GM21786 (cell line): ENCODE measurements at regions not wholly inside any gene's neighbourhood (a gene's known extent, or its start where the extent isn't known, plus 50 kb on each side); places are given as distances from the start of the nearest gene placed in this dataset.

ENCODE experiments used
- ATAC-seq: cut with Tn5 transposase; IDR thresholded peaks from one replicate; pipeline ENCODE4 v1.9.1; 2021; ENCODE audit not compliant: unreplicated experiment

- no peak for ATAC-seq
Measured at GRCh38 chr2:17085546-17086202, 420.0 kb upstream of the CYRIA start.

GRCh38 chr2:17084877-17085276 is 419.2 kb upstream of the CYRIA start:
- ATAC-seq: no peak

DNA sequence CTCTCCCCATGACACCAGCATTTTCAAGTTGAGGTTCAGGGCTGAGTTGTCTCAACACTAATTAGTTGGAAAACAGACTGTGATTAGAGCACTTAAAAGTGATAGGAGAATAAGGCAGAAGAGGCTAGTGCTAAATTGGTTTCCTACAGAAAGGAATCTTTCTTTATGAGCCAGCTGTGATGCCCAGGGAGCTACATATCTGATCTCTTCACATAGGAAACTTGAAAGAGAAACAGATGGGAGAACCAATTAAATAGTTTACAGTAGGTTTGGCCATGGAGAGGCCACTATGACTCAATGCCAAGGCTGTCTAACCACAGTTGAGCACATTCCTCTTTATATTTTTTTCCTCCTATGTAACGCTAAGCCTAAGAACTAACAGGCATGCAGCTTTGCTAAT is 418.3 kb upstream of the CYRIA start:
- no peak for ATAC-seq

- ATAC-seq: no peak
Measured at GRCh38 chr2:17079262-17079661, 413.6 kb upstream of the CYRIA start.

DNA sequence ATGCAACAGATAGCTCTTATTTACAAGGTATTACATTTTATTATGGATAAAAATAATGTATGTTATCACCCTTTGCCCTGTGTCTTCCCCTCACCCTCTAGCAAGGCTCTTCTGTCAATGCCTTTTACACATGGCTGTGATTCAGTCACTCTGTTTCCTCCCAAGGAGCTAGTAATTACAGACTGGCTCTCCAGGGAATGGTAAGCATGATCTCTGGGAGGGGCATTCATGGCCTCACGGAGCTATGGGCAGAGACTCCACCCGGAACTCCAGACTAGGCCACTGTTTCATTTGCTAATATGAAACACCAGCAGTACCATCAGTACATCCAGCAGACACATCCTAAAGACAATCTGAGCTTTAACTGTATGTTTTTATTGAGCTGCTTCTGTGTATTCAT is 410.9 kb upstream of the CYRIA start:
- ATAC-seq: no peak

DNA sequence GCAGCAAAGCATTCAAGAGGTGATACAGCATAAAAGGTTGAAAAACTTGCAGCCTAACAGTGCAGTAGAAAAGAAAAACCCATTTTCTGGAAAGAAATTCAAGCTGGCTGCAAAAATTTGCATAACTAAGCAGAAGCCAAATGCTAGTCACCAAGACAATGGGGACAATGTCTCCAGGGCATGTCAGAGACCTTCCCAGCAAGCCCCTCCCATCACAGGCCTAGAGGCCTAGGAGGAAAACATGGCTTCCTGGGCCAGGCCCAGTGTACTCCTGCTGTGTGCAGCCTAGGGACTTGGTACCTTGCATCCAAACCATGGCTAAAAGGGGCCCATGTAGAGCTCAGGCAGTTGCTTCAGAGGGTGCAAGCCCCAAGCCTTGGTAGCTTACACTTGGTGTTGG is 405.1 kb upstream of the CYRIA start:
- no peak for ATAC-seq

DNA sequence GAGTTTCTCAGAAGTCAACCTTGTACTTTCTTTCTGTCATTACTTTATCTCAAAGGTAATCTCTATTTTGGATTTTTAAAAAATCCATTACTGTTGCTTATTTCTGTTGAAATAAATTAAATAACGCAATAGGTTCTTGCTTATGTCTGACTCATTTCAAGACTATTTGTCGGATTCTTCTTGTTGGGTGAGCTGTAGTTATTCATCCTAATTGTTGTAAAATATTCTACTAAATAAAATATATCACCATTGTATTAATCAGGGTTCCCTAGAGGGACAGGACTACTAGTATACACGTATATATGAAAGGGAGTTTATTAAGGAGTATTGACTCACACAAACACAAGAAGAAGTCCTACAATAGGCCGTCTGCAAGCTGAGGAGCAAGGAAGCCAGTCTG is 403.9 kb upstream of the CYRIA start:
- ATAC-seq: no peak

DNA sequence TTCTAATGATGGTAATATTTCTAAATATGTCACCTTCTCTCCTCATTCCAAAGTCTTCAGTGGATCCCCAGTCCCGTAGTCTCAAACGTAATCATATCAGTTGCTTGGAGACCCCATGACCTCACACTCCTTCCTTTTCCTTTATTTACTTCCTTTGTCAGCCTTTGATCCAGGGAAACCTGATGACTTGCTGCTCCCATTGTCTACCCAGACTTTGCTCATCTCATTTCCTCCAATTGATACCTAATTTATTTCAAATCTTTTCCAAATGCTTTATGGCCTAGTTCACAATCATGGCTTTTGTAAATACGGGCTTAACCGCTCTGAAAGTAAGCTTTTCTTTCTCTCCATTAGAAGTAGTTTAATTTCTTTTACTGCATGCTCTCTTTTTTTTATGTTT is 402.4 kb upstream of the CYRIA start:
- ATAC-seq: no peak

DNA sequence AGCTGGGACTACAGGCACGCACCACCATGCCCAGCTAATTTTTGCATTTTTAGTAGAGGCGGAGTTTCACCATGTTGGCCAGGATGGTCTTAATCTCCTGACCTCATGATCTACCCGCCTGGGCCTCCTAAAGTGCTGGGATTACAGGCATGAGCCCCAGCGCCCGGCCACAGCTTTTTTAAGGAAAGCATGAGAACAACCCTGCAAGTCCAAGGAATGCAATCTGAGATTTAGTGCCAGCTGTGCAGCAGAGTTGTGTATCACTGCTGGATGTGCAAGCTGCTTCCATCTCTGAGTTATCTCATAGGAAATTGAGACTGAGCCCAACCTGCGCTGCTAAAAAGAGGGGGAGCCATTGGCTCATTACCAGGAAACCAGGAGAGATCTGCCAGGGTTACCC is 399.9 kb upstream of the CYRIA start:
- no peak for ATAC-seq

DNA sequence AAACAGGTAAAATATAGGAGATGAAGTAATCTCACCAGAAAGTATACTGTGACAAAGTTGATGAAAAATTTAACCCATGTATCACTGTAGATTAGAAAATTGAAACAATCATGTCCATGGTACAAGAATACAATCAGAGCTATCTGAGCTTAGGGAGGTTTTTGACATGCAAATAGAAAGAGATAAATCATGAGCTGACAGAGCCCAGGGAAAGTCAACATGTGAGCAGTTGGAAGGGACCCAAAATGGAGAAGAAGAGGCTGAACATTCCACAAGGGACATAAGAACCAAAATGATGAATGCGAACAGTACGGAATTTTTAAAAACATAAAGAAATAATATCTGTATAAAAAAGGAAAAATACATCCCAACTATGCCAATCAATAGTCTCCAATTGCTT is 395.4 kb upstream of the CYRIA start:
- no peak for ATAC-seq

- no peak for ATAC-seq
Measured at GRCh38 chr2:17059458-17059857, 393.8 kb upstream of the CYRIA start.

- ATAC-seq: no peak
Measured at GRCh38 chr2:17058772-17059402, 393.3 kb upstream of the CYRIA start.

- no peak for ATAC-seq
Measured at GRCh38 chr2:17057109-17058017, 391.7 kb upstream of the CYRIA start.

DNA sequence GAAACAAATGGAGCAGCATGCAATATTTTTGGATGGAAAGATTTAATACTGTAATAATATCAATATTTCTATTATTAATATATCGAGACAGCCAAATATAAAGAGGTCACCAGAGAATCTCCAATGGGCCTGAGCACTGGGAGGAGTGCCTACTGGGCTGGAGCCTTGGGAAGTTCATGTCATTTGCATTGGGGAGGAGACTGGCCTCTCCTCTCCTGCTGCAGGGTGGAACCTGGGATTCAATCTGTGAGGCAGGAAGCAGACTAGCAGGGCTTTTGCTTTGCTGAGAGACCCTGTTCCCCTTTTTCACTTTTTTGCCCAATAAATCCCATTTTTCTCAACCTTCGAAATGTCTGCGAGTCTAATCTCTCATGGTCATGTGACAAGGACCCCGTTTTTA is 390.6 kb upstream of the CYRIA start:
- ATAC-seq: no peak

- no peak for ATAC-seq
Measured at GRCh38 chr2:17052001-17052400, 386.4 kb upstream of the CYRIA start.

- ATAC-seq: no peak
Measured at GRCh38 chr2:17051538-17051937, 385.9 kb upstream of the CYRIA start.

GRCh38 chr2:17043173-17043572 is 377.5 kb upstream of the CYRIA start:
- ATAC-seq: no peak

- ATAC-seq: no peak
Measured at GRCh38 chr2:17036361-17036760, 370.7 kb upstream of the CYRIA start.

GRCh38 chr2:17035010-17035409 is 369.4 kb upstream of the CYRIA start:
- no peak for ATAC-seq

DNA sequence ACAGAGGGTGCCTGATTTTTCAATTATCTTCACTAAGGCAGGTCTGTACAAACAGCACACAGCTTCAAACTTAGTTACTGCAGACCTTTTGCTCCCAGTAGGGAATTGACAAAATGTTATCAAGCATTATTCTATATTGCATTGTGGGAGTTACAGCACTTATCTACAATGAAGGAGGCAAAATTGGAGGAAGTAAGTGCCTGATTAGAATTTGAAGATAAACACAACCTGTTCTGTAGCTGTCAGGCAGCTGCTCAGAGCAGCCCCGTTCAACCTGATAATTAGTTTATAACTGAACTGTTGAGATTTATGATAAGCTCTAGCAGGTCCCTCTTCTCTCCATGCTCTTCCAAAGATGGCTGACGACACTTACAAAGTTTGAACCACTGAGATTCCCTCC is 364.4 kb upstream of the CYRIA start:
- no peak for ATAC-seq

DNA sequence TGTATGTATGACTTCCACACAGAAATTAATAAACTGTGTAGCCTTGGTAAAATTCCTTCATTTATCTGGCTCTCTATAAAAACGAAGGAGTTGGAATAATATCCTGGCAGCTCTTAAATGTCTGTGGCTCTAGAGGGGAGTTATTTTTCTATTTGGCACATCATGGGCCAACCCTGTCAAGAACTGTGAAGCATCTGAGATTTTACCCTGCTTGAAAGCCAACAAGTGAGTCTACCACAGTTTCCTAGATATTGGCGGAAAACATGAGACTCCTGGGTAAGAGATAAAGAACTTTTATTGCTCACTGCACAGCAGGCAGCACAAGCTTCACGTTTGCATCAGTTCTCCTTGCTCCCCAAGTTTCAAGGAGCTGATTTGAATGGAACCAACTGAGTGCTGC is 346.7 kb upstream of the CYRIA start:
- ATAC-seq: no peak

GRCh38 chr2:17010104-17010503 is 344.5 kb upstream of the CYRIA start:
- ATAC-seq: no peak
